Immature natural killer cell (primary cell): ENCODE measurements at regions not wholly inside any gene's neighbourhood (a gene's known extent, or its start where the extent isn't known, plus 50 kb on each side); places are given as distances from the start of the nearest gene placed in this dataset.
"Not testable (repeated sequence)": the region's sequence is repeated elsewhere in the genome, so short reads cannot be mapped to it uniquely, and the experiment has no call there.

Experiments used
- DNase-seq, 3 donors: peaks; one replicate each; pipeline ENCODE4 v3.0.0; 2022; ENCODE audit warnings: mixed read lengths in 1 of 3
- H3K27ac Mint-ChIP-seq, 6 donors: one replicate each; pipeline ENCODE4 v1.8.0; 2020; ENCODE audit warnings: mixed read lengths in 6 of 6, mild to moderate bottlenecking in 5 of 6, inconsistent platforms in 4 of 6, moderate library complexity in 3 of 6
- H3K27me3 Mint-ChIP-seq, 3 donors: one replicate each; pipeline ENCODE4 v1.8.0; 2020 to 2021; ENCODE audit warnings: low read depth in 3 of 3, mild to moderate bottlenecking in 3 of 3, mixed read lengths in 3 of 3, moderate library complexity in 3 of 3, inconsistent platforms in 1 of 3
- H3K36me3 Mint-ChIP-seq, 3 donors: one replicate each; pipeline ENCODE4 v1.8.0; 2020; ENCODE audit warnings: mixed read lengths in 3 of 3, inconsistent platforms in 2 of 3, mild to moderate bottlenecking in 2 of 3
- H3K4me1 Mint-ChIP-seq, 2 donors: one replicate each; pipeline ENCODE4 v1.8.0; 2020; ENCODE audit warnings: inconsistent platforms in 2 of 2, mild to moderate bottlenecking in 2 of 2, mixed read lengths in 2 of 2, moderate library complexity in 1 of 2
- H3K4me3 Mint-ChIP-seq, 5 donors: one replicate each; pipeline ENCODE4 v1.8.0; 2020; ENCODE audit warnings: mild to moderate bottlenecking in 5 of 5, mixed read lengths in 5 of 5, inconsistent platforms in 3 of 5, moderate library complexity in 3 of 5
- H3K9me3 Mint-ChIP-seq, 6 donors: one replicate each; pipeline ENCODE4 v1.8.0; 2020; ENCODE audit warnings: mild to moderate bottlenecking in 6 of 6, mixed read lengths in 6 of 6, inconsistent platforms in 4 of 6, moderate library complexity in 3 of 6

- H3K27ac Mint-ChIP-seq = no peak overlapping the region
- DNase-seq = no peak
- no peaks in the 10 kb centered on the region for H3K27me3 Mint-ChIP-seq
- no peaks in the 10 kb centered on the region for H3K4me1 Mint-ChIP-seq
- no peaks in the 10 kb centered on the region for H3K36me3 Mint-ChIP-seq
- H3K4me3 Mint-ChIP-seq = no peak overlapping the region
- peaks cover 0 to 1% (median 0%) of the 10 kb centered on the region in 6 donors for H3K9me3 Mint-ChIP-seq
Observed at GRCh38 chrX:113400193-113400704, 559.6 kb upstream of the AMOT start.

GRCh38 chrX:113399506-113400192 lies 559.0 kb upstream of the AMOT start:
- H3K4me1 Mint-ChIP-seq = no peaks in the 10 kb centered on the region
- H3K27ac Mint-ChIP-seq = no peak overlapping the region
- no peaks in the 10 kb centered on the region for H3K27me3 Mint-ChIP-seq

GRCh38 chrX:113392355-113392754 lies 551.7 kb upstream of the AMOT start:
- H3K9me3 Mint-ChIP-seq = peaks cover 0 to 8% (median 1%) of the 10 kb centered on the region in 6 donors
- no peaks in the 10 kb centered on the region for H3K36me3 Mint-ChIP-seq
- no peaks in the 10 kb centered on the region for H3K4me1 Mint-ChIP-seq
- H3K4me3 Mint-ChIP-seq = no peak overlapping the region
- DNase-seq = no peak
- no peak overlapping the region for H3K27ac Mint-ChIP-seq
- peaks cover 0 to 2% (median 2%) of the 10 kb centered on the region in 3 donors for H3K27me3 Mint-ChIP-seq

More at GRCh38 chrX:113399506-113400192, 559.0 kb upstream of the AMOT start:
- H3K36me3 Mint-ChIP-seq = no peaks in the 10 kb centered on the region
- DNase-seq = no peak
- H3K9me3 Mint-ChIP-seq = peaks cover 0 to 2% (median 0%) of the 10 kb centered on the region in 6 donors
- H3K4me3 Mint-ChIP-seq = no peak overlapping the region

GRCh38 chrX:113391875-113392274 lies 551.2 kb upstream of the AMOT start:
- Mint-ChIP-seq H3K36me3 (no peaks in the 10 kb centered on the region), H3K9me3 (peaks cover 0 to 8% (median 1%) of the 10 kb centered on the region in 6 donors), H3K4me3 (no peak overlapping the region), H3K27ac (no peak overlapping the region), H3K27me3 (peaks cover 0 to 2% (median 2%) of the 10 kb centered on the region in 3 donors), H3K4me1 (no peaks in the 10 kb centered on the region)
- DNase-seq = no peak

GRCh38 chrX:113390531-113390930 lies 549.9 kb upstream of the AMOT start:
- no peak overlapping the region for H3K4me3 Mint-ChIP-seq
- H3K27me3 Mint-ChIP-seq = peaks cover 0 to 2% (median 2%) of the 10 kb centered on the region in 3 donors
- H3K27ac Mint-ChIP-seq = no peak overlapping the region
- no peak for DNase-seq
- no peaks in the 10 kb centered on the region for H3K36me3 Mint-ChIP-seq
- H3K4me1 Mint-ChIP-seq = no peaks in the 10 kb centered on the region
- H3K9me3 Mint-ChIP-seq = peaks cover 0 to 7% (median 1%) of the 10 kb centered on the region in 6 donors

GRCh38 chrX:113389846-113390245 lies 549.2 kb upstream of the AMOT start:
- Mint-ChIP-seq H3K27ac (no peak overlapping the region), H3K36me3 (no peaks in the 10 kb centered on the region), H3K4me3 (no peak overlapping the region), H3K9me3 (peaks cover 0 to 7% (median under 1%) of the 10 kb centered on the region in 6 donors), H3K27me3 (peaks cover 0 to 2% (median 2%) of the 10 kb centered on the region in 3 donors), H3K4me1 (no peaks in the 10 kb centered on the region)
- DNase-seq = no peak

- H3K9me3 Mint-ChIP-seq = peaks cover 0 to 7% (median 0%) of the 10 kb centered on the region in 6 donors
Observed at GRCh38 chrX:113384628-113385027, 544.0 kb upstream of the AMOT start.

GRCh38 chrX:113373421-113373820 lies 532.8 kb upstream of the AMOT start:
- H3K36me3 Mint-ChIP-seq, H3K4me1 Mint-ChIP-seq, H3K9me3 Mint-ChIP-seq, H3K27ac Mint-ChIP-seq, H3K4me3 Mint-ChIP-seq, DNase-seq: not testable (repeated sequence)
- peaks cover 0 to 12% (median 4%) of the 10 kb centered on the region in 3 donors for H3K27me3 Mint-ChIP-seq

More at GRCh38 chrX:113384628-113385027, 544.0 kb upstream of the AMOT start:
- DNase-seq = no peak
- no peak overlapping the region for H3K4me3 Mint-ChIP-seq
- H3K36me3 Mint-ChIP-seq = no peaks in the 10 kb centered on the region
- peaks cover 0 to 2% (median 0%) of the 10 kb centered on the region in 3 donors for H3K27me3 Mint-ChIP-seq
- H3K27ac Mint-ChIP-seq = no peak overlapping the region
- H3K4me1 Mint-ChIP-seq = no peaks in the 10 kb centered on the region

GRCh38 chrX:113370006-113370405 lies 529.4 kb upstream of the AMOT start:
- Mint-ChIP-seq H3K27me3 (peaks cover 0 to 16% (median 3%) of the 10 kb centered on the region in 3 donors), H3K36me3 (no peaks in the 10 kb centered on the region), H3K9me3 (peaks cover 0 to 7% (median 2%) of the 10 kb centered on the region in 6 donors), H3K4me3 (no peak overlapping the region), H3K27ac (no peak overlapping the region), H3K4me1 (no peaks in the 10 kb centered on the region)
- DNase-seq = no peak

GRCh38 chrX:113369056-113369455 lies 528.4 kb upstream of the AMOT start:
- no peaks in the 10 kb centered on the region for H3K4me1 Mint-ChIP-seq
- no peak overlapping the region for H3K4me3 Mint-ChIP-seq
- H3K9me3 Mint-ChIP-seq = peaks cover 0 to 12% (median 5%) of the 10 kb centered on the region in 6 donors
- H3K27me3 Mint-ChIP-seq = peaks cover 0 to 19% (median 3%) of the 10 kb centered on the region in 3 donors
- H3K36me3 Mint-ChIP-seq = no peaks in the 10 kb centered on the region
- no peak for DNase-seq
- H3K27ac Mint-ChIP-seq = no peak overlapping the region

GRCh38 chrX:113353134-113353533 lies 512.5 kb upstream of the AMOT start:
- Mint-ChIP-seq H3K4me1 (no peaks in the 10 kb centered on the region), H3K4me3 (no peak overlapping the region), H3K27ac (peak overlapping the region in 1 of 6 donors; percentile 56), H3K36me3 (no peaks in the 10 kb centered on the region), H3K9me3 (peaks cover 0 to 5% (median 0%) of the 10 kb centered on the region in 6 donors), H3K27me3 (peaks cover 0 to 2% (median 0%) of the 10 kb centered on the region in 3 donors)
- DNase-seq = no peak

- Mint-ChIP-seq H3K36me3 (no peaks in the 10 kb centered on the region), H3K9me3 (peaks cover 0 to 3% (median 0%) of the 10 kb centered on the region in 6 donors), H3K4me1 (no peaks in the 10 kb centered on the region), H3K27me3 (peaks cover 0 to 5% (median under 1%) of the 10 kb centered on the region in 3 donors), H3K4me3 (no peak overlapping the region), H3K27ac (no peak overlapping the region)
- DNase-seq = no peak
Observed at GRCh38 chrX:113330416-113330815, 489.8 kb upstream of the AMOT start.

- peaks cover 0 to 9% (median 2%) of the 10 kb centered on the region in 3 donors for H3K27me3 Mint-ChIP-seq
- DNase-seq = no peak
- H3K9me3 Mint-ChIP-seq = peaks cover 0 to 4% (median under 1%) of the 10 kb centered on the region in 6 donors
- no peak overlapping the region for H3K27ac Mint-ChIP-seq
- no peak overlapping the region for H3K4me3 Mint-ChIP-seq
- H3K36me3 Mint-ChIP-seq = no peaks in the 10 kb centered on the region
- no peaks in the 10 kb centered on the region for H3K4me1 Mint-ChIP-seq
Observed at GRCh38 chrX:113315927-113316326, 475.3 kb upstream of the AMOT start.

- no peaks in the 10 kb centered on the region for H3K36me3 Mint-ChIP-seq
- DNase-seq = no peak
- H3K27ac Mint-ChIP-seq = no peak overlapping the region
- no peaks in the 10 kb centered on the region for H3K4me1 Mint-ChIP-seq
- H3K27me3 Mint-ChIP-seq = peaks cover 2 to 14% (median 7%) of the 10 kb centered on the region in 3 donors
- H3K9me3 Mint-ChIP-seq = peaks cover 0 to 7% (median 2%) of the 10 kb centered on the region in 6 donors
- no peak overlapping the region for H3K4me3 Mint-ChIP-seq
Observed at GRCh38 chrX:113305496-113305895, 464.9 kb upstream of the AMOT start.
